ENCODE measurements at regions not wholly inside any gene's neighbourhood (a gene's known extent, or its start where the extent isn't known, plus 50 kb on each side); places are given as distances from the start of the nearest gene placed in this dataset.

DNA sequence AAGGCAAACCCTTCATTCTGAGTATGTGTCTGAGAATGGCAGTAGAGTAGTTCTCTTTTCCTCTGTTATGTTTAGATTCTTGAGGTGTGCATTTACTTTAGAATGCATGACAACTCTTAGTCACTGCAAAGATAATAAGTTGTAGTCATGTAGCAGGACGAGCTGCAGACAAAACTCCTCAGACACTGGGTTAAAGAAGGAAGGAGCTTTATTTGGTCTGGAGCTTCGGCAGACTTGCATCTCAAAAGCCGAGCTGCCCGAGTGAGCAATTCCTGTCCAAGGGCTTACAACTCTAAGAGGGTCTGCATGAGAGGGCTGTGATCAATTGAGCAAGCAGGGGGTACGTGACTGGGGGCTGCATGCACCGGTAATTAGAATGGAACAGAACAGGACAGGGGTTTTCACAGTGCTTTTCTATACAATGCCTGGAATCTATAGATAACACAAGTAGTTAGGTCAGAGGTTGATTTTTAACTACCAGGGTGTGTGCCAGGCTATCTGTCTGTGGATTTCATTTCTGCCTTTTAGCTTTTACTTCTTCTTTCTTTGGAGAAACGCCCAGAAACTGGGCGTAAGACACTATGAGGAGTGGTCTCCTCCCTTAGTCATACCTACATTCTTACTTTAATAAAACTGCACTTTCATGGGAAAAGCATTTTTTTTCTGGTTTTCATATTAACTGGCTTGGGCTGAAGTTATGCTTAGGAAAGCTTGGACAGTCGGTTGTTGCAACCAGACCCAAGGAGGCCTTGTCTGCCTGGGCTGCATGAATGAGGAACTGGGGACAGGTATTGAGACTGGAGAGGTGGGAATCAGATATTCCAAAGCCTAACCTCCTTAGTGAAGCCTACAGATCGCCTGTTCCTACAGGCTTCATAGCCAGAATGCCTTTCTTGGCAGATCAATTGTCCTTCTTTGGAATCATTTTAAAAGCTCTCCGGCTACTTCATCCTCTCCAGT is 115.1 kb downstream of the RHOU start:
- DNase-seq: no peak

- DNase-seq: no peak
Measured at GRCh38 chr1:228851193-228851592, 115.9 kb downstream of the RHOU start.

DNA sequence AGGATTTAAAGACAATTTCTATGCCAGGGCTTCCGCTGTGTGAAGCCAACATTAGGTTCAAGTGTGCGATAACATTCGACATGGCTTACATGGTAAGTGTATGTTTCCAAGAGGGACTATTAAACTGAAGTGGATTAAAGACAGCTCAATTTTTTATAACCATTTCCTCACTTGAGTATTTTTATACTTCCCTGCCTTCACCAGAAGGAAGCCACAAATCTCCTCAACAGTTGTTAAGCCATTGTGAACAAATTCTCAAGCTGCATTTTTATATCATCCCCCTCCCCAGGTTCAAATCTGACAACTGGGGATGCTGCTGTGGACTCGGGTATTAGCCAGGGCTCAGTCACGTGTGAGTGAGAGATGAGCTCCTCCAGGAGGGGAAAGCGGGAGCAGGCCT is 116.3 kb downstream of the RHOU start:
- no peak for DNase-seq

- no peak for DNase-seq
Measured at GRCh38 chr1:228852024-228852423, 116.7 kb downstream of the RHOU start.

GRCh38 chr1:228852511-228853088 is 117.3 kb downstream of the RHOU start:
- DNase-seq: no peak

- no peak for DNase-seq
Measured at GRCh38 chr1:228853191-228853590, 117.9 kb downstream of the RHOU start.

GRCh38 chr1:228853637-228854036 is 118.4 kb downstream of the RHOU start:
- DNase-seq: no peak

GRCh38 chr1:228854907-228855306 is 119.6 kb downstream of the RHOU start:
- no peak for DNase-seq

GRCh38 chr1:228857611-228858010 is 122.3 kb downstream of the RHOU start:
- no peak for DNase-seq

DNA sequence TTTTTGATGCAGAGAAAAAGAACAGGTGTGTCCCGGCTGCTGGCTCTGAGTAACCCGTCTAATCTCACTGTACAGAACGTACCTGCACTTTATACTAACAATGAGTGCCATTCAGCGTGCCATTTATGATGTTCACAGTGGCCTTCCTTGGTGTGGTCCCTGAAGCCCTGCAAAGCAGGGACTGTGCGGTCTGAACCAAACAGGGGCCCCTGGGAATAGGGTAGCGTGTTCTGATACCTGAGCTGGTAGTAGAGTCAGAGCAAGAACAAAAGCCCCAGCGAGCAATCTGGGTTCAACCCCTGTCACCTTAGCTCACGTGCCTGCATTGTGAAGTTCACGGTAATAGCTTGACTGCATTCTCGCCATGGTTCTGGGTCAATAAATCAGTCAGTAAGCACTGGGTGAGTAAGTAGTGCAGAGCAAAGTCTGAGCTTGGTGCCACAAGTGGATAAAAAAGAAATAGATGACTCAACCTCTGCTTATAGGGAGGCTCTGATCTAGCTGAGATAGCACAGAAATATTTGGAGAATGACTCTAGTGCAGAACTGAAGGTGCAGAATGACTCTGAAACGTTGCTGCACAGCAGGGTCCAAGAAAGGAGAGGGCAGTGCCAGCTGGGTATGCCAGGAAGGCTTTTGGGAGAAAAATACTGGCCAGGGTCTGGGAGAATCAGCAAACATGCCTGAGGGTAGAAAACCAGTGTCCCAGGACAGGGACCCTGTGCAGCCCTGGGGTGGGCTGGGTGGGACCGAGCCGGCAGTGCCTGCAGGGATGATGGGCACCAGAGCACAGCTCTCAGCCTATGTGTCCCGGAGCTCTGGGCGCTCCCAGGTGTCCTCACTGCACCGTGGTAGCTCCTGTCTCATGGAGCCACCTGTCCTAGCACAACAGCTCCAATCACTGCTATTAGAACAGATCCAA is 125.9 kb downstream of the RHOU start:
- no peak for DNase-seq

- no peak for DNase-seq
Measured at GRCh38 chr1:228861832-228862180, 126.5 kb downstream of the RHOU start.

GRCh38 chr1:228862542-228863505 is 127.5 kb downstream of the RHOU start:
- no peak for DNase-seq

GRCh38 chr1:228863776-228864175 is 128.5 kb downstream of the RHOU start:
- DNase-seq: no peak

GRCh38 chr1:228865627-228866330 is 130.5 kb downstream of the RHOU start:
- no peak for DNase-seq

- DNase-seq: no peak
Measured at GRCh38 chr1:228866468-228866867, 131.2 kb downstream of the RHOU start.

DNA sequence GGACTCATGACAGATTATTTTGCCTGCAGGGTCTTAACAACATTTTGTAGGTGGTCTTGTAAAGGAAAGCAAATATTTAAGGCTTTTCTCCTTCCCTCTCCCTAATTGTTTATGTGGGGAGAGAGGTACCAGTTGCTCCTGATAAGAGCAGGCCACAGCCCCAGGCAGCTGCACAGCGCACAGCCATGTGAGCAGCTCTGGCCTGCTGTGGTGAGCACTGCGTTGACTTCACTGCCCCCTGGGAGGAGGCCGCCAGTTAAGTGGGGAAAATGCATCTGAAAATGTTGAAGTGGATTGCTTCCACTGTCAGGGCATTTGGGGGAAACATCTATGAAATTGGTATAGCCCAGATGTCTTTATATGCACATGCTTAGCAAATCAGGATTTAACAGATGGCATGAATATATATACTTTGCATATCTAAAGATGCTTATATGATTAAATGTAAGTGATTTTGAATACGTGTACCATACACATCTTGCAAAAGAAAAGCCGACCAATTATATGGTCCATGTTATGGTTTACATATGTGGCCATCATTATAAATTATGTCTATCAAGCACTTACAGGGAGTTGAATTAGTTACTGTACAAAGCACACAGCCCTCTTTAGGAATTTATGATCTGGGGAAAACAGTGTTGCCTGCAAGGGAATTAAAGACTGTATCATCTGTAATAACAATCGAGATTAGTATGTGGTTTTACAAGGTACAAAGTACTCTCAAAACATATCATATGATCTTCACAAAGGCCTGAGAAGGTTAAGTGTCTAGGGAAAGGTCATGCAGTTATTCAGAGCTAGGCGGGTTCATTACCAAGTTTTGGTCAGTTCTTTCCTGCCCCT is 132.1 kb downstream of the RHOU start:
- DNase-seq: no peak

GRCh38 chr1:228867951-228868730 is 132.9 kb downstream of the RHOU start:
- DNase-seq: no peak

- no peak for DNase-seq
Measured at GRCh38 chr1:228868731-228869024, 133.4 kb downstream of the RHOU start.

DNA sequence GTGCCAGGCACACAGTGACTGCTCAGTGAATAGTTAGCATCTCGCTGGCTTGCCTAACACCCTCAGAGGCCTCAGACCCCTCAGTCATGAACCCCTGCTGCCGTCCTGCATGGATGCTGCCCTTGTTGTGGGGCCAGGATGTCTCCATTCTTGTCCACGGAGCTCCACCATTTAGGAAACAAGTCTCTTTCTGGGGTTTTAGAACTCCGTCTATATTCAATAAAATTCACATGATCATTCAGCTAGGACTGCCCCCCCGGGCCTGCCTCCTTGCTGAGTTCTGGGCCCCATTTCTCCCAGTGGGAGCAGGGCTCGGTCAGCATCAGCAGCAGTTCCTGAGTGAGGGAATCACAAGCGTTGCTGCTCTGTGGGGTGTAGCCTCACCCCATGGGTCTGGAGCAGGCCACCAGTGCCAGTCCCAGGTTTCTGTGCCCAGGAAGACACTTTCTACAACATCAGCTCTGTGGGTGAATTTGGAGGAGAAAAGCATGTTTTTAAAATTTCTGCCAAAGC is 134.1 kb downstream of the RHOU start:
- DNase-seq: no peak
